ENCODE measurements at regions not wholly inside any gene's neighbourhood (a gene's known extent, or its start where the extent isn't known, plus 50 kb on each side); places are given as distances from the start of the nearest gene placed in this dataset.

GRCh38 chr1:199561334-199561733, 466.2 kb upstream of the NR5A2 start:
- H3K4me3 Mint-ChIP-seq = no peak overlapping the region
- no peak overlapping the region for H3K27ac Mint-ChIP-seq
- ChIA-PET POLR2A (no interaction called here), CTCF (no interaction called here)
- no peak for ATAC-seq
- H3K27me3 Mint-ChIP-seq = peaks cover 8% of the 10 kb centered on the region
- TF ChIP-seq CTCF (IDR thresholded peaks at IDR 0.05) = no peak
- intact Hi-C loops (cut with micrococcal nuclease) = no loop called here
- no peaks in the 10 kb centered on the region for H3K36me3 Mint-ChIP-seq (ENCODE audit: low read depth)
- no peaks in the 10 kb centered on the region for H3K9me3 Mint-ChIP-seq
- no peaks in the 10 kb centered on the region for H3K4me1 Mint-ChIP-seq (ENCODE audit: low read depth)
- no peak for DNase-seq

GRCh38 chr1:199573047-199573446, 454.5 kb upstream of the NR5A2 start:
- no peak for ATAC-seq
- H3K9me3 Mint-ChIP-seq = no peaks in the 10 kb centered on the region
- DNase-seq = no peak
- ChIA-PET CTCF (no interaction called here), POLR2A (no interaction called here)
- peaks cover 5% of the 10 kb centered on the region for H3K27me3 Mint-ChIP-seq
- no peak for TF ChIP-seq CTCF (IDR thresholded peaks at IDR 0.05)
- no peaks in the 10 kb centered on the region for H3K36me3 Mint-ChIP-seq (ENCODE audit: low read depth)
- H3K4me1 Mint-ChIP-seq (ENCODE audit: low read depth) = no peaks in the 10 kb centered on the region
- no peak overlapping the region for H3K4me3 Mint-ChIP-seq
- intact Hi-C loops (cut with micrococcal nuclease) = no loop called here
- no peak overlapping the region for H3K27ac Mint-ChIP-seq

GRCh38 chr1:199574950-199575349, 452.6 kb upstream of the NR5A2 start:
- intact Hi-C loops (cut with micrococcal nuclease) = no loop called here
- Mint-ChIP-seq H3K4me3 (no peak overlapping the region), H3K27ac (no peak overlapping the region), H3K4me1 (ENCODE audit: low read depth) (no peaks in the 10 kb centered on the region), H3K9me3 (no peaks in the 10 kb centered on the region), H3K36me3 (ENCODE audit: low read depth) (no peaks in the 10 kb centered on the region), H3K27me3 (peaks cover 5% of the 10 kb centered on the region)
- POLR2A ChIA-PET = no interaction called here
- TF ChIP-seq CTCF (IDR thresholded peaks at IDR 0.05) = no peak
- DNase-seq (no peak), ATAC-seq (no peak)
- CTCF ChIA-PET = no interaction called here

GRCh38 chr1:199580300-199580699, 447.2 kb upstream of the NR5A2 start:
- no peak overlapping the region for H3K27ac Mint-ChIP-seq
- ATAC-seq (no peak), DNase-seq (no peak)
- no peaks in the 10 kb centered on the region for H3K36me3 Mint-ChIP-seq (ENCODE audit: low read depth)
- CTCF ChIA-PET = no interaction called here
- POLR2A ChIA-PET = no interaction called here
- intact Hi-C loops (cut with micrococcal nuclease) = no loop called here
- no peak overlapping the region for H3K4me3 Mint-ChIP-seq
- no peak for TF ChIP-seq CTCF (IDR thresholded peaks at IDR 0.05)
- H3K27me3 Mint-ChIP-seq = peaks cover 4% of the 10 kb centered on the region
- H3K9me3 Mint-ChIP-seq = no peaks in the 10 kb centered on the region
- H3K4me1 Mint-ChIP-seq (ENCODE audit: low read depth) = no peaks in the 10 kb centered on the region

- Mint-ChIP-seq H3K27ac (no peak overlapping the region), H3K36me3 (ENCODE audit: low read depth) (no peaks in the 10 kb centered on the region), H3K4me3 (no peak overlapping the region), H3K9me3 (no peaks in the 10 kb centered on the region), H3K27me3 (peaks cover 2% of the 10 kb centered on the region), H3K4me1 (ENCODE audit: low read depth) (peaks cover 4% of the 10 kb centered on the region)
- intact Hi-C loops (cut with micrococcal nuclease) = no loop called here
- no peak for TF ChIP-seq CTCF (IDR thresholded peaks at IDR 0.05)
- no peak for ATAC-seq
- ChIA-PET CTCF (no interaction called here), POLR2A (no interaction called here)
- DNase-seq = no peak
These were observed 442.1 kb upstream of the NR5A2 start for GRCh38 chr1:199585392-199585791.

Measured in activated CD8-positive, alpha-beta T cell treated with anti-CD3 and anti-CD28 coated beads for 36 hours (primary cell).